Fibroblast of pulmonary artery (primary cell): ENCODE measurements at regions not wholly inside any gene's neighbourhood (a gene's known extent, or its start where the extent isn't known, plus 50 kb on each side); places are given as distances from the start of the nearest gene placed in this dataset.

Experiments
- DNase-seq: peaks from one replicate; pipeline ENCODE4 v3.0.0-alpha.2; 2010; ENCODE audit warnings: low read depth
- H3K4me3 ChIP-seq: replicated peaks from 2 replicates; pipeline ENCODE4 v1.5.1; 2011; ENCODE audit warnings: low read depth, mild to moderate bottlenecking, control low read depth, low read length, moderate library complexity
- CTCF ChIP-seq: IDR thresholded peaks from 2 replicates; pipeline ENCODE4 v1.5.1; 2011; ENCODE audit warnings: mild to moderate bottlenecking, control low read depth, low read length, inconsistent platforms; ENCODE audit errors: missing control alignments

- no peak overlapping the region for H3K4me3 ChIP-seq
- TF ChIP-seq CTCF = no peak
- DNase-seq = no peak
These were observed 129.7 kb downstream of the FAXC start for GRCh38 chr6:99219788-99220187.

- no peak for TF ChIP-seq CTCF
These were observed 132.5 kb downstream of the FAXC start for GRCh38 chr6:99216959-99217358.

GRCh38 chr6:99195986-99196655, 153.4 kb downstream of the FAXC start:
- no peak for DNase-seq
- TF ChIP-seq CTCF = no peak
- H3K4me3 ChIP-seq = no peak overlapping the region

More at GRCh38 chr6:99216959-99217358, 132.5 kb downstream of the FAXC start:
- H3K4me3 ChIP-seq = no peak overlapping the region
- no peak for DNase-seq

GRCh38 chr6:99192561-99192960, 156.9 kb downstream of the FAXC start:
- no peak for DNase-seq
- TF ChIP-seq CTCF = no peak
- H3K4me3 ChIP-seq = no peak overlapping the region

- DNase-seq = no peak
- no peak for TF ChIP-seq CTCF
- no peak overlapping the region for H3K4me3 ChIP-seq
These were observed 159.4 kb downstream of the FAXC start for GRCh38 chr6:99189823-99190721.

- DNase-seq = no peak
- H3K4me3 ChIP-seq = no peak overlapping the region
- TF ChIP-seq CTCF = no peak
These were observed 162.0 kb downstream of the FAXC start for GRCh38 chr6:99187429-99187828.

GRCh38 chr6:99186417-99186816, 163.1 kb downstream of the FAXC start:
- DNase-seq = no peak
- no peak overlapping the region for H3K4me3 ChIP-seq
- TF ChIP-seq CTCF = no peak
